ENCODE measurements at regions not wholly inside any gene's neighbourhood (a gene's known extent, or its start where the extent isn't known, plus 50 kb on each side); places are given as distances from the start of the nearest gene placed in this dataset.
A peak's percentile ranks its signal among the peaks of the same experiment; 100 is the strongest.

DNA sequence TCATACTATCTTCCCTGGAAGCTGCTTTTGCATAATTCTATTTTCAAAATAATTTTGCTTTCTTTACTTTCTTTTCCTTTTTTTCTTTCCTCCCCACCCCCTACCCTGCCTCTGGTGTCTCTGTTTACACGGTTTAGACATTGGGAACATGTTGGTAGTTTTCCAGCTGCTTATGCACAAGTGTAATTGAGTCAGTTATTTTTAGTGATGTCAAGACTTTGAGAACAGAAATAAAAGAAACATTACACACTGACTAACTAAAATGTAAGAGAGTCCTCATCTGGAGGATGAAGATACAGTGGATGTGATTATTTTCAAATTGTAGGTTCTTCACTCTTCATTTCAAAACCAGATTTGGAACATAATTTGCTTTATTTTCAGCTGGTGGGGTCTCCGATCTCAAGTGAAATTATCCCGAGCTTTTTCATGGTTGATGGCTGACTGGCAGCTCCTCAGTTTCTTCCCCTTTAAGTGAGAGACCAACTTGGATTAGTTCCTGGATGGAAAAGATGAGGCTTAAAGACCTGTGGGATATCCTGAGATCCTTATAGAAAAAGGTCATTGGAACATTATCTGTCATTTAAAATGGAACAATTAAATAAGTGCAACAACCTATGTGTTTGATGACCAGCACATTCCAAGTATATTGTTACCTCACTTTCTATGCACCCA is 154.4 kb upstream of the ZNF462 start:
- no peak for DNase-seq (ENCODE audit: low spot score)

DNA sequence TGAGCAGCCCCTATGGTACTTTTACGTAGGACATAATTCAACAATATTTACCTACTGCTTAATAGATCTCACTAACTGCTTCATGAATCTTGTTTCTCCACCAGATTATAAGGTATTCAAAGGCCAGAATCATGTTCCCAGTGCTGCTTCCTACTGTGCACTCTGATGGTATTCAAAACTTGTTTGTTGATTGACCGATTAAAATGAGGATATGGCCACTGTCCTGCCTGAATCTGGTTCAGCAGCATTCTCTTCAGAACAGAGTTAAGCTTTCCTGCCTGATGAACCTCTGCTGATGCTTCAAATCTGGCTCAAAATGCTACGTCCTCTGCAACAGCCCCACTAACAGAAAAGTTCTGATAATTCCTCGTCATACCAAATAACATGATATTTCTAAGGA is 150.7 kb upstream of the ZNF462 start:
- DNase-seq (ENCODE audit: low spot score): no peak

DNA sequence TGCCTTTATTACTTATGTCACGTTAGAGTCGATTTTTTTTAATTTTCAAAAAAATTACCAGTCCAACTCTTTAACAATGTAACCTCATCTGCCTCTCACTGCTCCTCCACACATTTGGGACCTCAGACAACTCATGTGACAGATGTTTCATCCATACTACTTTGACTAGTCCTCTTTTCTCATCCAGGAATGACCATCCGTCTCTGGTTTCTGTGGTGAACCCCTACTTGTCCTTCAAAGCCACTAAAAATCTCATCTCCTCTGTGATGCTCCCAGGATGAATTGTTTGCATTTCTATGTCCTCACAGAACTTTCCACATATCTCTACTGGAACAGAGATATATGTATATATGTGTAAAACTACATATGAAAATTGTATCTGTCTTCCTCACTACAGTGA is 149.8 kb upstream of the ZNF462 start:
- DNase-seq (ENCODE audit: low spot score): no peak

DNA sequence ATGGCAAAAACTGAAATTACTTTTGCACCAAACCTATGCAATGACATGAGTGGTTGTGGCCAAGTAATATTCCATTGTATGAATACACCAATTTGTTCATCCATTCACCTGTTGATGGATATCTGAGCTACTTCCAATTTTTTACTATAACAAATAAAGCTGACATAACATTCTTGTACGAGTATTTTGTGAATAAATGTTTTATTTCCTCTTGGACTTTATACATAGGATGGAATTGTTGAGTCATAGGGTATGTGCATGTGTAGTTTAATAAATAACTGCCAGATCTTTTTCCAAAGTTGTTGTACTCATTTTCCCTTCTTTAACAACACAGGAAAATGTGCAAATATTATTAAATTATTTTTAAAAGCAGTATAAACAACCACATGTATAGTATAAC is 146.1 kb upstream of the ZNF462 start:
- no peak for DNase-seq (ENCODE audit: low spot score)

DNA sequence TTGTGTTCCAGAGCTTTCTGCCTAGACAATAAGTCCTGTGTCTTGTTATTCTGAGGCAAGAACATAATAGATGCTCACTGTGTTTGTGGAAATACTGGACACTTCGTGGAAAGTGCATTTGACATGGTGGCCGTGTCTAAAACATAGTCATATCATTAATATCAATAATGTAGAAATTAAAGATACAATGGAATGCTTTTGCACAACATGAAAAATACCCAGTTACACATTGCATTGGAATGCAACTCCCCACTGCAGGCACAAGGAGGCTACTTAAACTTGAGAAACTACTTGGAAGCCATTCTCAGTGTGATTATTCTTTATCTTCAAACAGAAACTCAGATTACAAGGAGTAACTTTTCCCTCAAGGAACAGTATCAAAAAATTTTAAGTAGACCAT is 145.3 kb upstream of the ZNF462 start:
- peak; percentile 38 for DNase-seq (ENCODE audit: low spot score)

DNA sequence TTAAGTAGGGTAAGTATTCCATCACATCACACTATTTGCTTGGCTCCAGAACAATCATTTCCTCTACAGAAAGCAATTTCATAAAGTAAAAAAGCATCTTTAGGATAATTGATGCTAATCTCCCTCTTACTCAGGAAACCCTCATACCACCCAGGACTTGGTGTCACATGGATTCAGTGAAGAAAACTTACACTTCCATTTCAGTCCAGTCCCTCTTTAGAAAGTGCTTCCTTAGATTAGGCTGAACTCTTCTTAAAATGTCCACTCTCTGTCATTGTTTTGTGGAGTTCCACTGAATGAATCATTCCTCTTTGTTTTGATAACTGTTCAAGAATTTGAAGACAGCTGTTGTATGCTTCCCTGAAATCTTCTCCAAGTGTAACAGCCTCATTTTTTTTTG is 144.0 kb upstream of the ZNF462 start:
- DNase-seq (ENCODE audit: low spot score): peak; percentile 32

DNA sequence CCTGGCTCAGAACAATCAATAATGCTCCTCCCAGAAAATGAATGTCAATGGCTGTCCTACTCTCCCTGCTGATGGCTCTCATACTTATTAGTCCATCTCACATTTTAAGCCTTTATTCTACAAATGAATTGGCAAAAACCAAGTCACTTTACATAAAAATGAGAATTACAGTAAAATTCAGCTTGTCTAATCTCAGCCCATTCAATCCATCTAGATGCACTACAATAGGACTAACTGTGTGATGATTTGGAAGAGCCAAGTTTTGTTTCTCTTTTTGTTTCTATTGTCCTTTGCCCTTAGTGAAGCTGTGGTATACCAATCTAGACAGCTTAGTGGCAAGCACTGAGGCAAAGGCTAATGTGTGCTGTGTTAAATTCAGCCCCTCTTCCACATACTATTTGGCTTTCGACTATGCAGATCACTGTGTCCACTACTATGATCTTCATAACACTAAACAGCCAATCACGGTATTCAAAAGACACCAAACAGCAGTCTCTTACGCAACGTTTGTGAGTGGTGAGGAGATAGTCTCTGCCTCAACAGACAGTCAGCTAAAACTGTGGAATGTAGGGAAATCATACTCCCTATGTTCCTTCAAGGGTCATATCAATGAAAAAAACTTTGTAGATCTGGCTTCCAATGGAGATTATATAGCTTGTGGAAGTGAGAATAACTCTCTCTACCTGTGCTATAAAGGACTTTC is 140.8 kb upstream of the ZNF462 start:
- no peak for DNase-seq (ENCODE audit: low spot score)

DNA sequence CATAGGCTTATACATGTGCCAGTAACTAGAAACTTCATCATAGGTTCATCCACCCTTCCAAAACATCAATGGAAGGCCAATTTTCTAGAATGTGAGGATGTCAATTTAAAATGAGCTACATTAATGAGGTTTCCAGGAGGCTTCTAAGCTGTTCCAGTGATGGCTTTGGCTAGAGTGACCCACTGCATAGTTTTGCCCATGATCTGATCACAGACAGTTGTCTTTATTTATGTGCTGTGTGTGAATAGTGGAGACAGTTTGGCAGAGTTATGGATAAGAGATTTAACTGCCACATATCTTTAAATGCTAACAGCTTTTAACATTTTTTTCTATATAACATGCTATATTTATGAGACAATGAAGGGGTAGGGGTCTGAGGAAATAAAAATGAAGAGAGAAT is 139.0 kb upstream of the ZNF462 start:
- no peak for DNase-seq (ENCODE audit: low spot score)

DNA sequence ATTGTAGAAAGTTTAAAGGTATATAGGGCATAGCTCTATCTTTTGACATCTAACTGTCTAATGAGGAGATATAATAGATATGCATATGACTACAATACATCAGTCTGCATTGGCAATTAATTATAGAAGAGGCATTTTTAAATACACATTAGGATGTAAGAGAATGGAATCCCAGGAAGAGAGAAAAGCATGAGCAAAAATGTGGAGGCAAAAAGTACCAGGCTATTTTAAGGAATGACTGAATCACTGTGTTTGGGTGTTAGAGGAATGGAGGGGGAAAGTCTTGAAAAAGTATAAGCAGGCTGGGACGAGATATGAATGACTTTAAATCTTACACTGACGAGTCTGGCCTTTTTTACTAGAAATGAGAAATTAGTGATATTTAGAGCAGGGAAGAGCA is 138.4 kb upstream of the ZNF462 start:
- DNase-seq (ENCODE audit: low spot score): no peak

DNA sequence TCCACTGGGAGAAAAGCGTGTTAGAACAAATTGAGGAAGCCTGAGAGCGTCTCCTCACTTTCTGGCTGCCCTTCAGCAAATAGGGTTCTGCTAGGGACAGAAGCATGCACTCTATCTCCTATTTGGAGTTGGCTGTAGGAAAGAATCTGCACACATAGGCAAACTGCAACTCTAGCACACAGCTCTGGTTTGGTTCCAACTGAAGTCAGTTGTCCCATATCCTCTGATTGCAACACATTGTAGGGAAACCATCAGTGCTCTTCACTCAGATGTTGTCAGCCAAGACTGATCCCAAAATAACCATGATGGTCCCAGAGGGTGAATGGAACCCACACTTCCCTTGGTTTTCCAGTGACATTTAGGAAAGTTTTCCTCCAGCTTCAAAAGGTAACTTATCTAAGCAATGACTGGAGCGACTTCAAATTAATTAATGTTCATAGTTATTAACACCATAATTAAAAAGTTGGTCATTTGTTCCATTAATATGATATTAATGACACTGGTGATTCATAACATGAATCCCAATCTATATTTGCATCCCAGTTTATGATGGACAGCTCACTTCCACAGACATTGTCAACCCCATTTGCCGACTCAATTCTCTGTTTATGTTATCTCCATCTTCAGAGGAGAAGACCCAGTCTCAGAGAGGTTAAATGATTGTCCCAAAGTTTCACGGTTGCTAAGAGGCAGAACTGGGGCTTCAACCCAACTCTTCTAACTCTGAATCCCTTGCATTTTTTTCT is 136.7 kb upstream of the ZNF462 start:
- no peak for DNase-seq (ENCODE audit: low spot score)

DNA sequence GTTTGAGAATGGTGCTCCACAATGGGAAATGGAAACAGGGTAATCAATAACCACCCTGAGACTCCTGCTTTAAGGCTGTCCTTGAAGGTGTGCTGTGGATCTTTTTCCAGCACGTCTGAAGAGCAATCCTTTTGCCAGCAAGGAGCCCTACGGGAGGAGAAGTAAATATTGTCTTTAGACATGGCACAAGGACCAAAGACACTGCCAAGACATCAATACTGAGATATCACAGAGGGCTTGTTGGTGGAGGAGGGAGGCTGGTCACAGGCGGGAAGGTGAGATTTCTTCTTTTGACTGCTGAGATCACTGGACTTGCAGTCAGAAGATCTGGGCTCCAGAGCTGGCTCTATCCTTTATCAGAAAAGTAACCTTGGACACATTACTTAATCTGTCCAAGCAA is 135.0 kb upstream of the ZNF462 start:
- DNase-seq (ENCODE audit: low spot score): no peak

DNA sequence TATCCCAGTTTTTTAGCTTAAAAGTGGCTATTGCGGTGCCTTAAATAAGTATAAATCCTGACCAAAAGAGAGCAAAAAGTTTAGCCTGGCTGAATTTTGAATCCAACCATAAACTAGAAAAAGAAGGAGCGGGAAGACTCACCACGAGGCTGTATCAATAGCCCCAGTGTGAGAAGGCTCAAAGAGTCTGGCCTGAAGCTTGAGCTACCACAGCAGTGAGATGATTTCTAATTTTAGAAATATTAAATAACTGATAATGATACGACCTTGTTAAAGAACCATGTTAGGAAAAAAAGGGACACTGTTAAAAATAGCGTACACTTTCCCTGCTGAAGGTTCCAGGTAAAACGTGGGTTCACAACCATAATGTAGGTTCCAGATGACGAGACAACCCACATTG is 134.1 kb upstream of the ZNF462 start:
- no peak for DNase-seq (ENCODE audit: low spot score)

DNA sequence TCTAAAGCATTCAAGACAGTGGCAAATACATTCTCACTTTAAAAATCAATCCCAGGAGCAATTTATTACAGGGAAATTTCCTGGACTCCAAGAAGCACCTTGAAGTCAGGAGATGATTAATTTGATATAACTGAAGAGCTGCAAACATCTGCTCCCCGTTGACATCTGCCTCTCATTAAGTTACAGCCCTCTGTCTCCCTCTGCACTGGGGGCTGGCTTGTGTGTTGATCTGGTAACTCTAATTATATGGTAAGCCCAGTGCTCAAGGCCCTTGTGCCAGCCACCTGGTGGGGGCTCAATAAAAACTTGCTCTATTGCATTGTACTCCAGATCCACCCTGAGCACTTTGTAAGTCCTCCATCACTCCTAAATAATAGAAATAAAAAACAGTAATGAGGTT is 131.1 kb upstream of the ZNF462 start:
- DNase-seq (ENCODE audit: low spot score): no peak

DNA sequence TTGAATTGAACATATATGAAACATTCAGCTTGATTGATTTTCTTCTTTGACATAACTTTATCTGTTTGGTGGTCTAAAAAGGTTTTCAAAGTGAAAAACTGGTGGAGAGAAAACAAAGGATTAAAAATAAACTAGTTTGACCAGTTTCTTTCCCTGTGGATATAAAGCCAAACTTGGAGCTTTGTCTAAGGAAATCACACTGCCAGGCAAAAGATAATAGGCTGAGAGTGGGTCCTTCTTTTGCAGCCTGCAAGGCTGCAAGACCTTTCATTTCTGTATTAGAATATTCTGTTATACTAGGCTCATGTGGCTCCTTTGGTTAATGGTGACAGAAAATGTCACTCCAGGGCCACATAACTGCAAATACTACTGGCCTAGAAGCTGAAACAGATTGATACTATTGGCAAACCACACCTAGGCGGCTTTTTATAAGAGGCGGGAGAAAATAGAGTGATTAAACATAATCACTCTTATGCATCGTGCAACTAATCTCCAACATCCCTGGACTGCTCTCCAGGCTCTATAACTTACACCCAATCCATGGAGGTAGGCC is 129.1 kb upstream of the ZNF462 start:
- no peak for DNase-seq (ENCODE audit: low spot score)

DNA sequence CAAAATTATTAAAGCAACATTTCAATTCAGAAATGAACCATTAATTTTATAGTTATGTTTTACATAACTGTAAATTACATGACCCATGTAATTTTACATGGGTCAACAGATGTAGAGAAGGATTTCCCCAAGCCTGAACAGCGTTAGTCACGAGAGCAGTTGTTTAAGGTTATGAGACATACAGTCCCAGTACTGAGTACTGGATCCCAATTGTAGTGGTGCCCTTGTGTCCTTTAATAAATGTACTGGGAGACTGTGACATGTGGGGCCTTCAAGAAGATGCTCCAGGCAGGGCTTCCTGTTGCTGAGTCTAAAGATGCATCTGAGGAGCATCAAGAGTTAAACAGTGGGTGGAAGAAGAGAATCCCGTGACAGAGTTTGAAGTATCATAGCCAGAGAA is 125.5 kb upstream of the ZNF462 start:
- DNase-seq (ENCODE audit: low spot score): no peak

DNA sequence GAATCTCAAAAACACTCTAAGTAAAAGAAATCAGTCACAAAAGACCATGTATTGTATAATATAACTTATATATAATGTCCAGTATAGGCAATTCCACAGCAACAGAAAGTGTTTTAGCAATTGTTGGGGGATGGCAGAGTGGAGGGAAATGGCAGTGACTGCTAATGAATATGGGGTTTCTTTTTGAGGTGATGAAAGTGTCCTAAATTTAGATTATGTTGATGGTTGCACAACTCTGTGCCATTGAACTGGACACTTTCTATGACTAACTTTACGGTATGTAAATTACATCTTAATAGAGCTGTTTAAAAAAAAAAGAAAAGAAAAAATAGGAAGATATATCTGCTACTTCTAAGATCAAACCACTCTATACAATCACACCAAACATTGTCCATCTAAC is 124.9 kb upstream of the ZNF462 start:
- no peak for DNase-seq (ENCODE audit: low spot score)

DNA sequence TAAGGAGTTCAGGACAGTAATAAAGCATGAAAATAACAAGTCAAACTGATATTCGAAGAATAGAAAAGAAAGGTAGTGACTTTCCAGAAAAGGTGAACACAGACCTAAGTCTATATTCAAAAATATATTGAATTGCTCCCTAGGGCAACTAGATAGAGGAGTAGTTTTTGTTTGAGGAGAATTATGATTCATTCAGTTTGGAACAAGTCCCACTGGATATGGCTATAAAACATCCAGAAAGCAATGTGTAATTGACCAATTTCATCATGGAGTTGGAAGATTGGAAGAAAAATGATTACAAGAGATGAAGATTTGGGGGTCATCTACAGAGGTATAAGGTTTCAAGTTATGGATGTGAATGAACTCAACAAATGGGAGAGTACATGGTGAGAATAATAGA is 117.5 kb upstream of the ZNF462 start:
- no peak for DNase-seq (ENCODE audit: low spot score)

DNA sequence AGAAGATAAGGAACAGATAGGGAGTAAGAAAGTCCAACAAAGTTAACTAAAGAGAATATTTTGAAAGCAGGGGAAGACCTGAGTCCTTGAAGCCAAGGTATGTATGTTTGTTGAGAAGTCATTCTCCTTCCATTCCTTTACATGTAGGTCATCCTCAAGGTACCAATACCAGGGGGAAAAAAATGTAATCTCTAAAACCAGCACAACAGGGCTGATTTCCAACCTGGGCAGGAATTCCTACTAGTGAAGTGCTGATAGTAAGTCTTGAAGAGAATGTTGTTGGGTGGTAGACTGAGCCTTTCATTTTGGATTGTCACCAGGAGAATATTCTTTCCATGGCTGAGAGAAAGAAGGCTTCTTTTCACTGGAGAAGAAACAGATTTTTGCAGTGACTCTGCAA is 117.1 kb upstream of the ZNF462 start:
- DNase-seq (ENCODE audit: low spot score): no peak

DNA sequence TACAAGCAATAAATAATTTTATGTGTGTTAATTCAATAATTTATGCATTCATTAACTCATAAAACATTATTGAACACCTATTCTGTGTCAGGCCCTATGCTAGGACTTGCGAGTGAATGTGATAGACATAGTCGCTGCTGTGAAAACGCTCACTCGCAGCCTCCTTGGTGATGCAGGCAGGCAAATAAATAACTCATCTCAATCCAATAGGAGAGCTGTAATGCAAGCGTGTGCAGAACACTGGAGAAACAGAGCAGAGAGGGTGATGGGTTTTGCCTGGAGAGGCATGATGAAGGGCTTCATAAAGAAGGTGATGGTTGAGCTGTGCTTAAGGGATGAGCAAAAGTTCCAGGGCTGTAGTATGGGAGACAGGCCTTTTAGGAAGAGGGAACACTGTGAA is 111.3 kb upstream of the ZNF462 start:
- DNase-seq (ENCODE audit: low spot score): no peak

DNA sequence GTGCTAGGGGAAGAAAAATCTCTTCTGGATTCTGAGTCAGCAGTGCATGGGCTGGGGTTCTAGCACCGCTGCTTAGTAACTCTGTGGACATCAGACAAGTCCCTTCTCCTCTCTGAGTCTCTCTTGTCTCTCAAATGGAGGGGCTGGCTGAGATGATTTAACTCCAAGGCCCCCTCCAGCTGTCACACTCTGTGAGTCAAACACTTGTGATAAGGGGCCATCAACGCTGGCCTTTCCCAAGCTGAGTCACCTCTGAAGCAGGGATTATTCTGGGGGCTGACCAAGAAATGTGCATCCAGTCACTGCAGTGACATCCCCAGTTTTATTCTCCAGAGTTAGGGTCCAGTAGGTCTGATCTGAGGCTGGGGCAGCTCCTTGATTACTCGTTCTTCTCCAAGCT is 110.4 kb upstream of the ZNF462 start:
- DNase-seq (ENCODE audit: low spot score): no peak

DNA sequence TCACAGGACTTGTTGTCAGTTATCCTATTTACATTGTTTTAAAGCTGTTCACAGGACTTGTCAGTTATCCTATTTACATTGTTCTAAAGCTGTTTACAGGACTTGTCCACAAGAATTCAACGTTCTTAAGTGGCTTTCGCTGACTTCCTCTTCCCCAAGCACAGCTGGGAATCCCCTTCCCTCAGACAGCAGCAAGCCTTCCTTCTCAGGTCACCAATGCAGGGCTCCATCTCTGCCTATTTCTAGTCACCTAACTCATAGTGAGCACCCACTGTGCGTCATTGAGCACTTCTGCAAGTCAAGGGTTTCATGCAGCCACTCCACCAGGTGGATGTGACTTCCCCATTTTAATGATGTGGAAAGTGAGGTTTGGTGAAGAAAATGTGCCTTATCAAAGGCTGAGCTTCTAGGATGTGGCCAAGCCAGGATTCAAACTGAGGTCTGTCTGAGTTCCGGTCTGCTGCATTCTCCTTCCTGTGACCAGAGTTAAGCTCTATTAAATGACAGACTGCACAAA is 109.8 kb upstream of the ZNF462 start:
- DNase-seq (ENCODE audit: low spot score): no peak

DNA sequence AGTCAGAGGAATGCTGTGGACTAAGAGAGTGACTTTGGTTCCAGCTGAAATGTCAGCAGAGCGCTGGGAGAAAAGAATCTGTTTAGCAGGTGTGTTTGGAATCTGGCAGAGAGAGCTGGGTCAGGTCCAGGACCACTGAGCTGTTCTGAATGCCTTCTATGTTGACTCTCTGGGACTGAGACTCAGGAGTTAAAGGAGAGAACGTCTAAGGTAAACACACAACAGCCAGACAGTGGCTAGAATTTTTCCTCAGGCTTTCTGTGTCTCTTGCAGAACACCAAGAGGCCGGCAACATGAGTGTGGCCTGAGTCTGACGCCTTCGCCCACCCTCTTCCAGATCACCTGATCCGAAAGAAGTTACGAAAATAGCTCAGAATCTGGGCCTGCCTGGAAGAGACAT is 107.2 kb upstream of the ZNF462 start:
- no peak for DNase-seq (ENCODE audit: low spot score)

DNA sequence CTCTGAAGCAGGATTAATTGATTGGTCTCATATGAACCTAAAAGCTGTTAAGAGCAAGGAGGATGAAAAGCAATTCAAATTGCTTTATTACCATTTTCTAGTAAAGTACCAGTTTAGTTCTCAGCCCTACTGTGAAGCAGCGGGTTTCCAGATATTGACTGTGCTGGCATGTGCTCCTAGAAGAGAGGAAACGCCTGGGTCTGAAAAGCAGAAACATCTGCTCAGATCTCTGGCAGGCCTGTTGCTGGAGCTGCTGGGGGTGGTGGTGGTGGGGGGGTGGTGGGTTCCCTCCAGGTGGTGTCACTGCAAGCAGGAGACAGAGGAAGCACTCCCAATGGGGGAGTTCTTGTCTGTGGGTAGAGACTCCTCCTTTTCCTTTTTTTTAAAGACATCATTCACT is 105.5 kb upstream of the ZNF462 start:
- no peak for DNase-seq (ENCODE audit: low spot score)

Data from AG20443 (cell line).